ENCODE measurements at regions not wholly inside any gene's neighbourhood (a gene's known extent, or its start where the extent isn't known, plus 50 kb on each side); places are given as distances from the start of the nearest gene placed in this dataset.

GRCh38 chr5:168024306-168024705 lies 267.1 kb upstream of the WWC1 start:
- ATAC-seq (no peak), DNase-seq (no peak)
- no peak overlapping the region for H3K4me3 Mint-ChIP-seq
- no peaks in the 10 kb centered on the region for H3K36me3 Mint-ChIP-seq (ENCODE audit: low read depth)
- H3K27ac Mint-ChIP-seq = no peak overlapping the region
- intact Hi-C loops (cut with DNase I, micrococcal nuclease) = no loop called here
- ChIA-PET POLR2A (no interaction called here), CTCF (interaction anchor here (0.9 kb wide), 1 partner anchor 302 kb away, joined by 3 read pairs; no protein-coding TSS in a partner anchor)
- H3K27me3 Mint-ChIP-seq = no peaks in the 10 kb centered on the region
- no peaks in the 10 kb centered on the region for H3K4me1 Mint-ChIP-seq
- H3K9me3 Mint-ChIP-seq (ENCODE audit: low read depth) = no peaks in the 10 kb centered on the region

DNA sequence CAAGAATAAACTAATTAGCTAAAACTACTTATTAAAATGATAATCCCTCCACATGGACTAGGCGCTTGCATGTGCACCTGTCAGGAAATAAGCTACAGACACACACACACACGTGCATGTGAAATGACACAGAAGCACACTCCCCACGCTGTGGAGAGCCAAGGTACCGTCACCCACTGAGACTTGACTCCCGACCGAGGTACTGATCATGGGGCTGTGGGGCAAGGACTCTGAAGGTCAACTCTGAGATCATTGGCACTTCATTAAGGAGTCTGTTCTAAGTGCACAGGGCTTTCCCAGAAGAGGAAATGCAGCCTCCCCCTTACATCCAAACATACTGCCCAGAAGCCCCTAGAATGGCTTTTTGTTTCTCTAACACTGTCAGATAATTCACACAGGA lies 264.4 kb upstream of the WWC1 start:
- no peaks in the 10 kb centered on the region for H3K36me3 Mint-ChIP-seq (ENCODE audit: low read depth)
- ChIA-PET POLR2A (no interaction called here), CTCF (interaction anchor here (0.6 to 0.7 kb wide), 2 partner anchors 10 to 205 kb away, joined by 3 to 4 read pairs; no protein-coding TSS in a partner anchor)
- no peak for ATAC-seq
- no peaks in the 10 kb centered on the region for H3K4me1 Mint-ChIP-seq
- no peak overlapping the region for H3K27ac Mint-ChIP-seq
- no peak for DNase-seq
- no peak overlapping the region for H3K4me3 Mint-ChIP-seq
- H3K9me3 Mint-ChIP-seq (ENCODE audit: low read depth) = no peaks in the 10 kb centered on the region
- intact Hi-C loops (cut with DNase I, micrococcal nuclease) = no loop called here
- H3K27me3 Mint-ChIP-seq = peaks cover 2% of the 10 kb centered on the region

DNA sequence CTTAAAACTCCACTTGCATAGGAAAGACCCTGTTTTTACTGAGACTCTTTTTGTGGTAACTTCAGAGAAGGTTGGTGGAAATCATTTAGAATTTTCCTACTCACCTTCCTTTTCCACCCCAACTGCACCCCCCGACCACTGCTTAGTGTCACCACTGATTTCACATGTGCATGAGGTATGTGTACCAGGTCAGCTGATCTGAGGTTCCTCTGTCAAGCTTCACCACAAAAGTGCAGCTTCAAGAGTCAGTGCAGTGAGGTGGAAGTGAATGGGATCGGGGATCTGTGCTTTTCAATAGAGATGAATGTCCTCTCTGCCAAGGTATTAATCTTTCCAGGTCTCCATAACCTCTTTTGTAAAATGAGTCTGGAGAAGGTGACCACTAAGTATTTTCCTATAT lies 260.5 kb upstream of the WWC1 start:
- DNase-seq = no peak
- Mint-ChIP-seq H3K27ac (no peak overlapping the region), H3K9me3 (ENCODE audit: low read depth) (no peaks in the 10 kb centered on the region), H3K4me3 (no peak overlapping the region), H3K4me1 (no peaks in the 10 kb centered on the region), H3K36me3 (ENCODE audit: low read depth) (no peaks in the 10 kb centered on the region), H3K27me3 (peaks cover 2% of the 10 kb centered on the region)
- ATAC-seq = no peak
- POLR2A ChIA-PET = no interaction called here
- CTCF ChIA-PET = interaction anchor here (0.6 to 1.5 kb wide), 2 partner anchors 187 to 1358 kb away, joined by 3 read pairs; no protein-coding TSS in a partner anchor
- intact Hi-C loops (cut with DNase I, micrococcal nuclease) = no loop called here

DNA sequence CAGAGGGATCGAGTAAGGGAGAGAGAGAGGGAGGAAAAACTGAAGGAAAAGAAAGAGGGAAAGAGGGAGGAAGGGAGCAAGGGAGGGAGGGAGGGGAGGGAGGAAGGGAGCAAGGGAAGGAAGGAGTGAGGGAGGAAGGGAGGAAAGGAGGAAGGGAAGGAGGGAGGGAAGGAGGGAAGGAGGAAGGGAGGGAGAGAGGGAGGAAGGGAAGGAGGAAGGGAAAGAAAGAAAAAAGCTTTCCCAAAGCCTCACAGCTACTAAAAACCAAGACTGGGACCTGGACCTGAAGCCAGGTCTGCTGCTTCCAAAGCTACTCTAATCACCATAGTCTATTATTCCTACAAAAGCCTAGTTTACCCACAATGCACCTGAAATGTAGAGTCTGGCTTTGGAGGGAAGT lies 259.8 kb upstream of the WWC1 start:
- intact Hi-C loops (cut with DNase I, micrococcal nuclease) = no loop called here
- POLR2A ChIA-PET = no interaction called here
- Mint-ChIP-seq H3K9me3 (ENCODE audit: low read depth) (no peaks in the 10 kb centered on the region), H3K4me3 (no peak overlapping the region), H3K4me1 (no peaks in the 10 kb centered on the region), H3K36me3 (ENCODE audit: low read depth) (no peaks in the 10 kb centered on the region), H3K27me3 (peaks cover 2% of the 10 kb centered on the region), H3K27ac (no peak overlapping the region)
- DNase-seq = no peak
- no peak for ATAC-seq
- CTCF ChIA-PET = interaction anchor here (0.6 to 1.5 kb wide), 2 partner anchors 187 to 1357 kb away, joined by 3 read pairs; no protein-coding TSS in a partner anchor

DNA sequence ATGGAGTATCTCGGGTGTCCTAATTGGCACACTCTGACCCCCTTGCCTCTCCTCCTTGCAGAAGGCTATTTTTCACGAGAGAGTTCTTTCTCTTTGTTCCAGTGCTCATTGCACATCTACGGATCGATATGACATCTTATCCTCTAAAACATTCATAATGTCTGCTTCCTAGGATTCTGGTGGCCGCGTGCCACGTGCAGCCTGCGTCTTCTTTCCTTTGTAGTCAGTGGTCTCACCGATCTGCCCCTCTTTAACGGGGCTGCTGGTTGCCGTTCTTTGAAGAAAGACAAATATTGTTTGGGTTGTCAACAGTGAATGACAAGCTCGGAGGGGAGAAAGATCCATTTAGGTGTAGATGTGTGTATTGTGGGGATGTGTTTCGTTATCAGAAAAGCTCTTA lies 252.4 kb upstream of the WWC1 start:
- H3K27ac Mint-ChIP-seq = no peak overlapping the region
- ATAC-seq = no peak
- no peak for DNase-seq
- H3K36me3 Mint-ChIP-seq (ENCODE audit: low read depth) = no peaks in the 10 kb centered on the region
- no peak overlapping the region for H3K4me3 Mint-ChIP-seq
- H3K4me1 Mint-ChIP-seq = no peaks in the 10 kb centered on the region
- no peaks in the 10 kb centered on the region for H3K27me3 Mint-ChIP-seq
- POLR2A ChIA-PET = no interaction called here
- H3K9me3 Mint-ChIP-seq (ENCODE audit: low read depth) = no peaks in the 10 kb centered on the region
- intact Hi-C loops (cut with DNase I, micrococcal nuclease) = no loop called here
- CTCF ChIA-PET = no interaction called here

- Mint-ChIP-seq H3K4me3 (no peak overlapping the region), H3K4me1 (no peaks in the 10 kb centered on the region), H3K27ac (no peak overlapping the region), H3K27me3 (no peaks in the 10 kb centered on the region), H3K36me3 (ENCODE audit: low read depth) (no peaks in the 10 kb centered on the region), H3K9me3 (ENCODE audit: low read depth) (no peaks in the 10 kb centered on the region)
- no peak for DNase-seq
- no peak for ATAC-seq
- ChIA-PET CTCF (no interaction called here), POLR2A (no interaction called here)
- intact Hi-C loops (cut with DNase I, micrococcal nuclease) = no loop called here
Measured at GRCh38 chr5:168039566-168040248, 251.7 kb upstream of the WWC1 start.

- ATAC-seq (no peak), DNase-seq (no peak)
- intact Hi-C loops (cut with DNase I, micrococcal nuclease) = no loop called here
- Mint-ChIP-seq H3K27me3 (no peaks in the 10 kb centered on the region), H3K27ac (no peak overlapping the region), H3K4me3 (no peak overlapping the region), H3K4me1 (no peaks in the 10 kb centered on the region), H3K36me3 (ENCODE audit: low read depth) (no peaks in the 10 kb centered on the region), H3K9me3 (ENCODE audit: low read depth) (no peaks in the 10 kb centered on the region)
- POLR2A ChIA-PET = no interaction called here
- CTCF ChIA-PET = no interaction called here
Measured at GRCh38 chr5:168041583-168041982, 249.9 kb upstream of the WWC1 start.

DNA sequence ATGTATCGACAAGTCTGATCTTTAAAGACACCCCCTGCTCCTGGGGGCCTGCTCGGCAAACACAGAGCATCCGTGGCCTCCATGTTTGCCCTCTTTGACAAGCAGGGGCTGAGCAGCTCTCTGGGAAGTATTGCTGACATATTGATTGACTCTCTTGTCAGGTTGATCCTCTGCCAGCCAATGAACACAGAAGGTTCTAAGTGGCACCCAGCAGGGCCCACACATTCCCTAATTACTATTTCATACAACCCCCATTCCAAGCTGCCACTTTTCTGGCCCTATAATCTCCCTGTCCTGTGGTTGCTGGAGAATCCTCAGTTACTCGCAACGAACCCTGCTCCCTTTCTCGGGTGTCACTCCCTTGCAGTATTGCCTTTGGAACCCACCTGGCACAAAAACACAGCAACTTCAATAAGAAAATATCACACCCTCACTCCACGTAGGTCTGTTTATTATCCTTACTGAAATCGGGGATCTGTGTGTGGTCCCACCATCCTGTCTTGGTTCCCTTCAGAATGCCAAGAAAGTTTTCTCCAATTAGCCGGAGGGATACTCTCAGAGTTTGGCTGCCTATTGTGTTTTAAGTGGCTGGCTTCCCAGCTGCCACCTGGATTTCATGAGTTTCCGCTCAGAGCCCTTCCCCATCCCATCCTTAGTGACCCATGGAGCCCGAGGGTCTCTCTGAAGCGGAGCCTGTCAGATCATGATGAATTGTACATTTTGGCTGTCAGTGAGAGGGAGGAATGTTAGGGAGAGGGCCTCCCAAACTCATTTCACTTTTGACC lies 249.0 kb upstream of the WWC1 start:
- intact Hi-C loops (cut with DNase I, micrococcal nuclease) = no loop called here
- Mint-ChIP-seq H3K4me1 (no peaks in the 10 kb centered on the region), H3K4me3 (no peak overlapping the region), H3K27me3 (no peaks in the 10 kb centered on the region), H3K27ac (no peak overlapping the region), H3K9me3 (ENCODE audit: low read depth) (no peaks in the 10 kb centered on the region), H3K36me3 (ENCODE audit: low read depth) (no peaks in the 10 kb centered on the region)
- ChIA-PET CTCF (no interaction called here), POLR2A (no interaction called here)
- no peak for ATAC-seq
- DNase-seq = no peak

DNA sequence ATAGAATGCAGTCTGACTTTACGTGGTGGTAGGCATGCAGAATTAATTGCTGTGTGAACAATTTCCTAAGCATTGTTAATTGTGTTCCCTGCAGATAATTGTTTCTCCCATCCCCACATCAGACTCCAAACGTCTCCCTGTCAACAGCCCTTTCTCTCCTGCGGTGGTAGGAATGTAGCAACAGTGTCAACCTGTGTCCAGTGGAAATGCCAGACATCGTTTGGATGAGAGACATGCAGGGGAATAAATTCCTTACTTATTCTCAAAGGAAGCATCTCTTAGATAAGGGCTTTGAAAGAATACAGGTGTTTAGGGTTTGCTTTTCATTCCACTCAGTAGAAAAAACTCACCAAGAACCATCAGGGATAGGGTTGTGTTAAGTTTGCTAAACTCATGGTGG lies 245.3 kb upstream of the WWC1 start:
- Mint-ChIP-seq H3K36me3 (ENCODE audit: low read depth) (no peaks in the 10 kb centered on the region), H3K4me3 (no peak overlapping the region), H3K4me1 (no peaks in the 10 kb centered on the region), H3K27me3 (no peaks in the 10 kb centered on the region), H3K9me3 (ENCODE audit: low read depth) (no peaks in the 10 kb centered on the region), H3K27ac (no peak overlapping the region)
- ChIA-PET CTCF (interaction anchor here (0.7 kb wide), 1 partner anchor 59 kb away, joined by 3 read pairs; no protein-coding TSS in a partner anchor), POLR2A (no interaction called here)
- ATAC-seq (no peak), DNase-seq (no peak)
- intact Hi-C loops (cut with DNase I, micrococcal nuclease) = loop anchor here in 1 of 2 experiments (2.0 kb wide), 1 partner anchor 323 kb away; no protein-coding TSS in a partner anchor

GRCh38 chr5:168047043-168047668 lies 244.3 kb upstream of the WWC1 start:
- ChIA-PET CTCF (interaction anchor here (0.7 to 1.2 kb wide), 3 partner anchors 26 to 325 kb away, joined by 3 to 4 read pairs (median 3); no protein-coding TSS in a partner anchor), POLR2A (no interaction called here)
- no peak for ATAC-seq
- no peak overlapping the region for H3K4me3 Mint-ChIP-seq
- H3K36me3 Mint-ChIP-seq (ENCODE audit: low read depth) = no peaks in the 10 kb centered on the region
- H3K4me1 Mint-ChIP-seq = no peaks in the 10 kb centered on the region
- H3K27ac Mint-ChIP-seq = no peak overlapping the region
- no peaks in the 10 kb centered on the region for H3K27me3 Mint-ChIP-seq
- intact Hi-C loops (cut with DNase I, micrococcal nuclease) = loop anchor here (1.0 to 2.0 kb wide), 2 partner anchors 324 kb away; no protein-coding TSS in a partner anchor
- DNase-seq = peak; percentile 38
- no peaks in the 10 kb centered on the region for H3K9me3 Mint-ChIP-seq (ENCODE audit: low read depth)

- Mint-ChIP-seq H3K36me3 (ENCODE audit: low read depth) (no peaks in the 10 kb centered on the region), H3K27me3 (no peaks in the 10 kb centered on the region), H3K4me3 (no peak overlapping the region), H3K4me1 (no peaks in the 10 kb centered on the region), H3K9me3 (ENCODE audit: low read depth) (no peaks in the 10 kb centered on the region), H3K27ac (no peak overlapping the region)
- no peak for ATAC-seq
- ChIA-PET CTCF (interaction anchor here (1.1 to 1.2 kb wide), 2 partner anchors 27 to 325 kb away, joined by 3 to 4 read pairs; no protein-coding TSS in a partner anchor), POLR2A (no interaction called here)
- intact Hi-C loops (cut with DNase I, micrococcal nuclease) = loop anchor here (1.0 to 2.0 kb wide), 2 partner anchors 324 to 325 kb away; no protein-coding TSS in a partner anchor
- no peak for DNase-seq
Measured at GRCh38 chr5:168047669-168048111, 243.8 kb upstream of the WWC1 start.
